HL-60/S4 (cell line): ENCODE measurements at regions not wholly inside any gene's neighbourhood (a gene's known extent, or its start where the extent isn't known, plus 50 kb on each side); places are given as distances from the start of the nearest gene placed in this dataset.

ENCODE experiments used
- in situ Hi-C: fragments of 300-500 bp; cut with MboI; formaldehyde crosslinking; loops from 2 replicates; pipeline ENCODE4 v1.14.3; 2022; ENCODE audit warnings: low sequenced_read_pairs

- in situ Hi-C loops = no loop called here
Observed at GRCh38 chr7:114755856-114756255, 166.0 kb upstream of the MDFIC start.

- in situ Hi-C loops = no loop called here
Observed at GRCh38 chr7:114758661-114759227, 163.2 kb upstream of the MDFIC start.

GRCh38 chr7:114759347-114760062 lies 162.4 kb upstream of the MDFIC start:
- in situ Hi-C loops = no loop called here

- in situ Hi-C loops = no loop called here
Observed at GRCh38 chr7:114760477-114760876, 161.4 kb upstream of the MDFIC start.

- in situ Hi-C loops = no loop called here
Observed at GRCh38 chr7:114761973-114762372, 159.9 kb upstream of the MDFIC start.

- in situ Hi-C loops = no loop called here
Observed at GRCh38 chr7:114765331-114766040, 156.4 kb upstream of the MDFIC start.

GRCh38 chr7:114766041-114766356 lies 155.9 kb upstream of the MDFIC start:
- in situ Hi-C loops = no loop called here

GRCh38 chr7:114777288-114777687 lies 144.6 kb upstream of the MDFIC start:
- in situ Hi-C loops = no loop called here

- in situ Hi-C loops = no loop called here
Observed at GRCh38 chr7:114783508-114783907, 138.4 kb upstream of the MDFIC start.

- in situ Hi-C loops = no loop called here
Observed at GRCh38 chr7:114784177-114784576, 137.7 kb upstream of the MDFIC start.

GRCh38 chr7:114784746-114785145 lies 137.1 kb upstream of the MDFIC start:
- in situ Hi-C loops = no loop called here

- in situ Hi-C loops = no loop called here
Observed at GRCh38 chr7:114785496-114785895, 136.4 kb upstream of the MDFIC start.

- in situ Hi-C loops = no loop called here
Observed at GRCh38 chr7:114786455-114786854, 135.4 kb upstream of the MDFIC start.

GRCh38 chr7:114787556-114787955 lies 134.3 kb upstream of the MDFIC start:
- in situ Hi-C loops = no loop called here

GRCh38 chr7:114788706-114789105 lies 133.2 kb upstream of the MDFIC start:
- in situ Hi-C loops = no loop called here

- in situ Hi-C loops = no loop called here
Observed at GRCh38 chr7:114789161-114789560, 132.7 kb upstream of the MDFIC start.

GRCh38 chr7:114789871-114790311 lies 132.0 kb upstream of the MDFIC start:
- in situ Hi-C loops = no loop called here

GRCh38 chr7:114790521-114790920 lies 131.4 kb upstream of the MDFIC start:
- in situ Hi-C loops = no loop called here

GRCh38 chr7:114791771-114792170 lies 130.1 kb upstream of the MDFIC start:
- in situ Hi-C loops = no loop called here

GRCh38 chr7:114793155-114793845 lies 128.6 kb upstream of the MDFIC start:
- in situ Hi-C loops = no loop called here

- in situ Hi-C loops = no loop called here
Observed at GRCh38 chr7:114795475-114795874, 126.4 kb upstream of the MDFIC start.

- in situ Hi-C loops = no loop called here
Observed at GRCh38 chr7:114799628-114800028, 122.3 kb upstream of the MDFIC start.
